OCI-LY3 (cell line): ENCODE measurements at regions not wholly inside any gene's neighbourhood (a gene's known extent, or its start where the extent isn't known, plus 50 kb on each side); places are given as distances from the start of the nearest gene placed in this dataset.

Experiments used
- CTCF ChIP-seq: fragments of 200-600, 300-600 bp; sonication (generic); IDR thresholded peaks from 2 replicates; pipeline ENCODE4 v1.5.1; 2014; ENCODE audit warnings: antibody characterized with exemption, low read length, low read depth
- EZH2phosphoT487 ChIP-seq: fragments of 200-600 bp; shearing (Covaris generic); IDR thresholded peaks from 2 replicates; pipeline ENCODE4 v1.6.1; 2018; ENCODE audit warnings: antibody characterized with exemption, mixed run types, low read depth

- no peak for TF ChIP-seq CTCF
- TF ChIP-seq EZH2phosphoT487 = no peak
Measured at GRCh38 chr1:69510026-69510425, 57.7 kb upstream of the LRRC7 start.
